GM21381 (cell line): ENCODE measurements at regions not wholly inside any gene's neighbourhood (a gene's known extent, or its start where the extent isn't known, plus 50 kb on each side); places are given as distances from the start of the nearest gene placed in this dataset.

ENCODE experiments used
- ATAC-seq: cut with Tn5 transposase; IDR thresholded peaks from one replicate; pipeline ENCODE4 v1.9.1; 2021; ENCODE audit warnings: mild to moderate bottlenecking, moderate library complexity; ENCODE audit not compliant: unreplicated experiment

DNA sequence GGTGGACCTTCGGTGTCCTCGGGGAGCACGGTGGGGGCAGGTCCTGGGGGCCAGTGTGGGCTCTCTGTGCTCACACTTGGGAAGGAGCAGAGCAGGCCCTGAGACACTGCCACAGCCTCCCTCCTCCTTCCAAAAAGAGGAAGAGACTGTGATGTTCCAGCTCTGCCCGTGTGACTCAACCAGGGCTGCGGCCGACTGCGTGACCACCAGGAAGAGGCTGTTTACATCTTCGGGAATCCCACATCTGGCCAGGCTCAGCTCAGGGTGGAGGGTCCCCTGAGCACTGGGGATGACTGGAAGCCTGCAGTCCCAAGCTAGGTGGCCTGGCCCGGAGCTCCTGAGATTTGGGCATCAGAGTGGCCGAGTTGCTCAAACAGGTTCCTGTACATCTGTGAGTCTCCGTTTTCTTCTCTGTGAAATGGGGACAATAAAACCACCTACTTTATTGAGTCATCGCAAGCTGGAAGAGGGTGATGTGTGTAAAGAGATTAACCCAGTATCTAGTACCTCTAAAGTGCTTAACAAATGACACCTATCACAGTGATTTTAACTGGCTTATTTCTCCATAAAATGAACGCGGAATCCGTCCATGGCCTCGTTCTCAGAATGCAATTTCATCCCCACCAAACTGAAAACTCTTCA, 242.1 kb downstream of the DLL1 start:
- no peak for ATAC-seq

DNA sequence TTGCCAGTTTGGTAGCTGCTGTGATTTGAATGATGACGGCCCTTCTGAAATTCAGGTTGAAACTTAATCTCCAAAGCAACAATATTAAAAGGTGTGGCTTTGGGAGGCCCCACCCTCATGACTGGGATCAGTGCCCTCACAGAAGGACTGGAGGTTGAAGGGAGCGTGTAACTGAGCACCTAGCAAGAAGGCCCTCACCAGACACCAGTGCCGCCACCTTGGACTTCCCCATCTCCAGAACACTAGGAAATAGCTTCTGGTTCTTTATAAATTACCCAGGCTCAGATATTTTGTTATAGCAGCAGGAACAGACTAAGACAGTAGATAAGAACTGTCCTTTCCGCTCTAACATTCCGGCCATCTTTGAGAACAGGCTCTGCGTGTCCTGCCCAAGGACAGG, 243.1 kb downstream of the DLL1 start:
- no peak for ATAC-seq

DNA sequence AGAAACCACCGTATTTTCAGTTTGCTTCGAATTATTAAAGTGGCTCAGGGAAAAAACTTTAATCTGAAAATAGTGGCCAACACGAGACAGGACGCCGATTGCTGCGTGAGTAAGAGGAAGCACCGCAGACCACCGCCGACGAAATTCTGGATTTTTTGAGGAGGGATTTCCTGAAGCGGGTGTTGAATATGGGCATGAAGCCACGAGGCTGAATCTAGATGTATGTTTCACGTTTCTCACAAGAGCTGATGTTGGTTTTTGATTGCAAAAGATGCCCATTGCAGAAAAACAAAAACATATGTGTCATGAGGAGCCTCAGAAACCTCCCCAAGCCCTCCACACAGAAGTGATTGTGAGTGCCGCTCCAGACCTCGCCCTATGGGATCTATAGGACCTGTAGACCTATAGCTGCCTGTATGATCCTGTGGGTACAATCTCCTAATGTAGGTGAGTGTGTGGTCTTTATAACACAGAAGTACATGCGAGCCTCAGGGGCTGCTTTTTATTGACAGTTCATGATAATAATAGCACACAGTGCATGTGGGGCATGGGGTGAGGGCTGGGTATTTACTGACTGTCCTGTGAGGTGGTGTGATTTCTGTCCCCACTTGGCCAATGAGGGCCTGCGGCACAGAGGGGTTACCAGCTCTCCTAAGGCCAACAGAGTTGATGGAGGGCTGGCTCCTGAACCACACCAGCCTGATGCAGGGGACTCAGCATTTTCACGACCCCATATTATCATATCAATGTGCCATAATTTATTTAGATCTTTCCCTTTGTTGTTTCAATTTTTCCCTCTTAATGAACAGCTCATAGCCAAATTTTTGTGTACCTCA, 243.9 kb downstream of the DLL1 start:
- ATAC-seq, result no peak

DNA sequence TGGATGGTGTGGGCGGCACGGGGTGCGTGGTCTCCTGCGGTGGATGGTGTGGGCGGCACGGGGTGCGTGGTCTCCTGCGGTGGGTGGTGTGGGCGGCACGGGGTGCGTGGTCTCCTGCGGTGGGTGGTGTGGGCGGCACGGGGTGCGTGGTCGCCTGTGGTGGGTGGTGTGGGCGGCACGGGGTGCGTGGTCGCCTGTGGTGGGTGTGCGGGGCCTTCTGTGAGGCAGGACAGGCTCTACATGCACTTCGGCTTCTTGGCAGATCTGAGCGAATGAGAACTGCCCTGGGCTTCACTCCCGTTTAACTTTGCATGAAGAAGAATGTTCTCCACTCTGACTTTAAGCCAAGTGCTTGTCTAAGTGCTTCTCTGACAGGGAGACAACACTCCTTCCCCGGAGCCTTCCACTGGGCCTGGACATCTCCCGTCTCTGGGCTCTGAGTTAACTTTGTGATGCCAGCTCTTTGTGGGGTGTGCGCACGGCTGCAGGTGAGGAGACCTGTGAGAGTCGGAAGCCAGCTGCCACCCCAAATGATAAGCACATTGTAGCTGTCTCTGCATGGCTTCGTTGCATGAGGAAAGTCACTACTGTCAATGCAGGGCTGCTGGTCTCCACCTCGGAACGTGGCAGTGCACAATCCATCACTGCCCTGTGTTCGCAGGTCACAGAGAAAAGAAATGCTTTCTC, 244.8 kb downstream of the DLL1 start:
- no peak for ATAC-seq

DNA sequence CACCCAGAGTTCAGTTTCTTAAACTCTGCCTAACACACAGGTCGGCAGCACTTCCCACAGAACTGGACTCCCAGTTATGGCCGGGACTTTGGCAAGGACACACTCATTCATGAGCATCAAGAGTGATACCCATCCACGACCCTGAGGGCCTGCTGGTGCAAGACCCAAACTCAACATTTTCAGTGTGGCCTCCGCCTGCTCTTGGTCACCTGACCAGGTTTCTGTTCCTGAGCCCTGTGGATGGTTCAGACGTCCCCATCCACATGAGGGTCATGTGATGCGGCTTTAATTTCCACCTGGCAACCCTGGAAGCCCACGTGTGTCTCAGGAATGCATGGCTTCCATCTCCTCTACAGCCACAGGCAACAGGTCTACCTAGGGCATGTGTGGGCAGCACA, 245.3 kb downstream of the DLL1 start:
- no peak for ATAC-seq

DNA sequence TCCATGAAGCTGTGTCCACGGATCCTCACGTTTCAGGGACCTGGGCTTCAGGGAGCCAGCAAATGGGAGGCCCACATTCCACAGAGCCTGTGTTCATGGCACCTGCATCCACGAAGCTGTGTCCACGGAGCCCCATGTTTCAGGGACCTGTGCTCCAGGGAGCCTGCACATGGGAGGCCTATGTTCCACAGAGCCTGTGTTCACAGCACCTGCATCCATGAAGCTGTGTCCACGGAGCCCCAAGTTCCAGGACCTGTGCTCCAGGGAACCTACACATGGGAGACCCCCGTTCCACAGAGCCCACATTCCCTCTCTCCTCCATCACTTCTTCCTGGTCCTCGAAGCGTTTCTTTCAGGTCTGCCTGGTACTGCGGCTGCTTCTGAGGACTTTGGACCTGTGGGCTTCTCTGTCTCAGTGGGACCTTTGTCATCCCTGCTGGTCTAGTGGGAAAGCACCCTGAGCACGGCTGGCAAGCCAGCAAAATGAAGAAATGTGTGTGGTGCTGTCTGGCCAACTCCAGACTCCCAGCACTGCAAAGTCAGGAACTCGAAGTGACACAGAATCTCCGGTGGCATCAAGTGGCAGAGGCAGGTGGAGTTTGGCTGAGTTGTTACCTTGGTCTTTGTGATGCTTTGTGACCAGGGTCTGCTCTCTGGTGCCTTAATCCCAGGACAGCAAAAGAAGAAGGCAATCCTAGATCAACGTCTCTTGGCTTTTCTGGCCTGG, 245.9 kb downstream of the DLL1 start:
- no peak for ATAC-seq

DNA sequence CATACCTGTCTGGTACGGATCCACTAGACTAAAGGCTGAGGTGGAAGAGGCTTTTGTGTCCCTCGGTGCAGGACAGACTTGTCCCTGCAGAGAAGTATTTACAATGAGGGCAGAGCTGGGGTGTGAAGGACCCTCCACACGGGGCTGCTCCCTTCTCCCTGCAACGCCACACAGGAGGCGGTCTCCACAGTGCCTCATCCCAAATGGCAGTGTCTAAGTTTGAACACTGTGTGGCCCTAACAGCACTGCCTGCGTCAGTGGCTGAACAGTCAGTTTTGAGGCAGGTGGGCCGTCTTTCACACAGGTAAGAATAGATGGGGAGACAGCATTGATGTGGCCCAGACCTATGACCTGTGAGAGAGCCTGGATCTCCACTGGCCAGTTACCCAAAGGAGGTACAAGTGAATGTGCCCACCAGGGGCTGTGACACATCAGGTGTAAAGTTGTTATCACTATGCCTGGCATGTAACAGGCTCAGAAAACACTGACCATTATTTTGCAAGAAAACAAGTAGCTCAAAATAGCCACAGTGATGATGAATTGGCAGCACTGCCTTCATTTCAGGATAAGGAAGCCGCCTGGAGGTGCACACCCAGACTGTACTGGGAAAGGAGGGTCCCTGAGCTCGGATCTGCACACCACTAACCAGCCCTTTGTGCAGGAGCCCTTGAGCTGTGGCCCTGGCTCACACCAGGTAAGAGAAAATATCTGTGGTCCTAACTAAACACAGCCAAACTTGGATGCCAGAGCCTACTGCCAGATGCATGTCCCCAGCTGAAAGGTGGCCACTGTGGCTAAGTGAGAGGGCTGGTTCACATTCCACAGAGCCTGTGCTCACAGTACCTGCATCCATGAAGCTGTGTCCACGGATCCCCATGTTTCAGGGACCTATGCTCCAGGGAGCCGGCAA, 246.7 kb downstream of the DLL1 start:
- no peak for ATAC-seq

DNA sequence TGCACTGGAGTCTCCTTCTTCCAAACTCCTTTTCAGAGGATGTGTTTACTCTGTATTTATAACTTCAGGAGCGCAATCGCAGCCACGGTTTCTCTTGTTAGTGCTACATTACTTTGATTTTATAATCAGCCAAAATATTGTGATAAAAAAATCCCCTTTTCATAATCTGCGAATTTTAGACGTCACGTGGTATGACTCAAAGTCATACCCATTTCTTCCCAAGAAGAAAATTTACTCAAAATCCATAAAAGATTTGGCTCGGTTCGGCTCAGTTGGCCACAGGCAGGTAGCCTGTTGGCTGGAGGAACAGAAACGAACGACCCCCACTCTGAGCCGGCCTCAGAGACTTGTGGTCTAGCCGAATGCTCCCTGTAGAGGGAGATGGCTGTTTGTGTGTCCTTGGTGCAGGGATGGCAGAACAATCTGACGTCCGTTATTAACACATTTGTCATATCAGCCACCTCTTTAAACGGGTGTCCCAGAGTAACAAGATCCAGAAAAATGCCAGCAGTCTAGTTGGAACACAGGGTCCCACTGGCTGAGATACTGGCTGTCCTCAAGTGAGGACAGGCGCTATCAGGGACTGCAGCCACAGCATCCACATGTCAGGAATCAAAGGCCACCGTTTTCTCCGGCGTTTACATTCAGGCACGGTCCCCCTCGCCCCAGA, 247.6 kb downstream of the DLL1 start:
- no peak for ATAC-seq

DNA sequence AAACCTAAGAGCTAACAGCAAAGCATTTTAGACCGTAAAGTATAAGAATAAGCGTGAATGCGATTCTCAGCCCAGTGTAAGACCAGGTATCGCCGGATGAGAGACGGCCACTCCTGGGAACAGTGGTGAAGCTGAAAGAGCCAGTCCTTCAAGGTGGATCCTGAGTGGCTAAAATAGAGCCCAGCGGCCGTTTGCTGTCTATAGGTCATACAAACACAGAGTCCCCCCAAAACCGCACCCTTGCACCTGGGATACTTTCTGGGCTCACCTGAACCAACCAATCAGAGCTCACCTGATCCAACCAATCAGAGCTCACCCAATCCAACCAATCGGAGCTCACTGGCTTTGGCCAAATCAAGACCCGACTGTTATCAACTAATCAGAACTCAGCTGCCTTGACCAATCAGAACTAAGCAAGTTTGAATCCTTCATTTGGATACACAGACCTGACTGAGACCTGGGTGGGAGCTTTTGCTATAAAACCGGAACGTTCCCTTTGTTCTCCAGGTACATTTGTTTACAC, 248.2 kb downstream of the DLL1 start:
- ATAC-seq, result no peak

DNA sequence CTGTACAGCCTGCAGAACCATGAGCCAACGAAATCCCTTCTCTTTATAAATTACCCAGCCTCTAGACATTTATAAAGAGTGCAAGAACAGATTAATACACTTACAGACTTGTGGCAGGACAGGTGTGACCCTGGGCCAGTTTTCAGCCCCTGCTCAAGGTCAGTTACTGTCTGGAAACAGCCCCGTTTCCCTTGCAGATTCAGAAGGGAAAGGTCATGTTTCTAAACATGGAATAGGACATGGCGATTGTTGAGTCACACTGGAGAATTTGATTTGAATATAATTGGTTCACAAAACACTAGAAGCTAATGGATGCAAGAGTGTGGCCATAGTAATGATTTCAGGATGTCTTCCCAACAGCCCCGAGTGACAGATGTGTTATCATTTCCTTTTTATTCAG, 248.8 kb downstream of the DLL1 start:
- no peak for ATAC-seq

DNA sequence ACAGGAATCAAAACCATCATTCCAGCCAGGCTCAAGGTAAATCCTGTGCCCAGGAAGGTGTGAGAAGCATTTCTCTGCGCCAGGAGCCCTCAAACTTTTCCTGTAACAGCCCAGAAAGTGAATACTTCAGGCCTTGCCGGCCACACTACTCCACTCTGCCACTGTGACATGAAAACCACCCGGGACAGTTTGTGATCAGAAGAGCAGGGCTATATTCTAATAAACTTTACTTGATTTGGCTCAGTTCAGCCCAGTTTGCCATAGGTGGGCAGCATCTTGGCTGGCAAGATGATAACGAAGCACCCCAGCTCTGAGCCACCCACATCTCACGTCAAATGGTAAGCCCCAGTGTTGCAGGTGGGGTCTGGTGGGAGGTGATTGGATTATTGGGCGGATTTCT, 249.4 kb downstream of the DLL1 start:
- no peak for ATAC-seq

DNA sequence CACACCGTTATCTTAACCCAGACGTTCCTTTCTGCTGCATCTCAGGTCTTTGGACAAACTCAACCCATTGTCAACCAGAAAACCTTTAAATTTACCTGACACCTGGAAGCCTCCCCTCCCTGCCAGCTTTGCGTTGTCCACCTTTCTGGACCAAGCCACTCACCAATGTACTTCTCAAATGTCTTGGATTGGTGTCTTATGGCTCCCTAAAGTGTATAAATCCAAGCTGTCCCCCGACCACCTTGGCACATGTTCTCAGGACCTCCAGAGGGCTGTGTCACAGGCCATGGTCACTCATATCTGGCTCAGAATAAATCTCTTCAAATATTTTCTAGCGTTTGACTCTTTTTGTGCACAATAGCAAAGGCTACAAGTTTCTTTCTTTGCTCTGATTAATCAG, 250.0 kb downstream of the DLL1 start:
- ATAC-seq, result no peak

DNA sequence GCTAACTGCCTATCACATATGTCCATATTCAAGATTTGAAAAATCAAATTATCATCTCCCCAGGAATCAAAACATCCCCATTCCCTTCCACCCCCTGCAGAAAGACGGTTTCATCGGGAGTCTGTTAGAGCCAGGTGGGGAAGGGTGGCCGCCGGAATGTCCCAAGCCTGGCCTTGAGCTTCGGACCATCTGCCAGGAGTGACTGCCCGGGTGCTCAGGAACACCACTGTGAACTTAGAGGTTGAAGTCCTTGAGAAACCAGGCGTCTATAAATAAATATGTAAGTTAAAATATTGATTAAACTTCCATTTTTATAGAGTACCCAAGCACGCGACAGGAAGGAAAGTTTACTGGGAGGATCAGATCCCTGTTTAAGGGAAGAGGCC, 250.8 kb downstream of the DLL1 start:
- ATAC-seq, result no peak

DNA sequence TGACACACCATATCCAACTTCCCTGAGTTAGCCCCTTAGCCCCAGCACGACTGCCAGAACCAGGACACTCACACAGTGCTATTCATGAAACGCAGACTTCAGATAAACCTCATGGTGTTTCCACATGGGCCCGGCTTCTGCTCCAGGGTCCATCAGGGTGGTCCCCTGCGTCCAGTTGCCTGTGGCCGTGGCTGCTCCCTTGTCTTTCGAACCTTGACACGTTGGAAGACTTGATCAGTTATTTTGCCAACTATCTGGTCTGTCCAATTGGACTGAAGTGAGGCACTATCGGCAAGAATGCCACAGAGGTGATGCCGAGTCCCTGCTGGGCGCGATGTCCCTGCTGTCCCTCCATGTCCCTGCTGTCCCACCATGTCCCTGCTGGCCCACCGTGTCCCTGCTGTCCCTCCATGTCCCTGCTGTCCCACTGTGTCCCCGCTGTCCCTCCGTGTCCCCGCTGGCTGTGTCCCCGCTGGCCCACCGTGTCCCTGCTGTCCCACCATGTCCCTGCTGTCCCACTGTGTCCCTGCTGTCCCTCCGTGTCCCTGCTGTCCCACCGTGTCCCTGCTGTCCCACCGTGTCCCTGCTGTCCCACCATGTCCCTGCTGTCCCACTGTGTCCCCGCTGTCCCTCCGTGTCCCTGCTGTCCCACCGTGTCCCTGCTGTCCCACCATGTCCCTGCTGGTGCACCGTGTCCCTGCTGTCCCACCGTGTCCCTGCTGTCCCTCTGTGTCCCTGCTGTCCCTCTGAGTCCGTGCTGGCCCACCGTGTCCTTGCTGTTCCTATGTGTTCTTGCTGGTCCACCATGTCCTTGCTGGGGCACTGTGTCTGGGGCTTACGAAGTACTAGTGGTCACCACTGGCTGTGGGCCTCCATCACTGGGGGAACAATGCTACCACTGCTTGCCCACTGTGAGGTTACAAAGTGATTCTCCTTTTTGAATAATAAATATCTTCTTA, 251.4 kb downstream of the DLL1 start:
- ATAC-seq, result no peak

DNA sequence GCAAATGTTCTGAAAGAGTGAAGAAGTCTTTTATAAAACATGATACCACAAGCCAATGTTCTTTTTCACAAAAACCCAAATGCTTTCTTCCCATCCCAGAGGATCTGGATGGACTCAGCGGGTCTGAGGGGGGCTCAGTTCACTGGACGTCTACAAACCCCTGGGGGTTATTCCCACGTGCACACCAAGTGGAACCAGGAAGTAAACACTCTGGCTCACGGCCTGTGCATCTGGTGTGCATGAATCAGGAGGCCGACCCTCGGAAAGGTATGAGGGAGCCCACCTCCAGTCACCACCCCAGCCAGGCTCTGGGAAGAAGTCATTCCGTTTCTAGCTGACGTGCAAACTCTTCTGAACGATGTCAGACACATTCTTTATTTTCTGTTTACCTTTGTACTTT, 252.2 kb downstream of the DLL1 start:
- ATAC-seq, result no peak

DNA sequence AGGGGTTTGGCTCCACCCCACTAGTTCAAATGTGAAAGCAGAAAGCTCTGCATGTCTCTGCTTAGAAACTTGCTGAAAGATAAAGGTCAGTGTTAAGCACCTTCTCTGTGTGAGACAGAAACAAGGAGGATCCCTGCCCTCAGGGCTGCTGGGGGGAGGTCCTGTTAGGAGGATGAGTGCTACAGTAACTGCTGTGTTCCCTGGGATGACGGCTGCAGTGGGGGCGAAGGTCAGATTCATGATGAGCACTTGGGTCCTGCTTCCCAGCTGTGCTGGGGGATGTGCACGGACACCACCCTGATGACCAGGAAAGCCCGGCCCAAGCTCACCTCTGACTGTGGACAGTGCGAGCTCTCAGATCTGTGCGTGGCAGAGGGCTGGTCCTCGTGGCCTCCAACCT, 252.6 kb downstream of the DLL1 start:
- ATAC-seq, result no peak

DNA sequence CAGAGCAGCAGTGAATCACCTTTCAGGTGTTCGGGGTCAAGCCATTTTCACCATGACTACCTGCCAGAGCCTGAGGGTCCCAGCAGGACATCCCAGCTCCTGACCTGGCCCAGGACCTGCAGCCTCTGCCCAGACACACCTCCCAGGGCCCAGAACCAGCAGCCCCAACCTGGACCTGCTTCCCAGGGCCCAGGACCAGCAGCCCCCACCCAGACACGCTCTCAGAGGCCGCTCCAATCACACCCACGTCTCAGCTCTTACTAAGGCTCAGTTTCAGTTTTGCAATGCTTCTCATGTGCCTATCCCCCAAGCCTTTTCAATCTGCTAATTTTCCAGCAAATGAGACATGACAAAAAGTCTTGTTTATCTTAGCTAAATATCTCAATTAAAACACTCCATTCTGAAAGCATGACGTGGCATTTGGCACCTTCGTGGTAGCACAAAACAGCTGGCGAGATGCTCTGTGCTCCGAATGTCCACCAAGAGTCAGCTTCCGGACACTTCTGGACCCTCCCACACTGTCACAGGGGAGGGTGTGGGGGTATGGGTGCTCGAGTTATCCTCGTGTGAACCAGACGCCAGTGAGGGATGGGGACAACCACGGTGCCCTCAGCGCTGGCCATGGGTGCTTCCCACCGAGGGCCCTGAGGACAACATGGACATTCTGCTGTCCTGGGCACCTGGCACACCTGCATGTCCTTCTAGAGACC, 253.2 kb downstream of the DLL1 start:
- ATAC-seq, result no peak

DNA sequence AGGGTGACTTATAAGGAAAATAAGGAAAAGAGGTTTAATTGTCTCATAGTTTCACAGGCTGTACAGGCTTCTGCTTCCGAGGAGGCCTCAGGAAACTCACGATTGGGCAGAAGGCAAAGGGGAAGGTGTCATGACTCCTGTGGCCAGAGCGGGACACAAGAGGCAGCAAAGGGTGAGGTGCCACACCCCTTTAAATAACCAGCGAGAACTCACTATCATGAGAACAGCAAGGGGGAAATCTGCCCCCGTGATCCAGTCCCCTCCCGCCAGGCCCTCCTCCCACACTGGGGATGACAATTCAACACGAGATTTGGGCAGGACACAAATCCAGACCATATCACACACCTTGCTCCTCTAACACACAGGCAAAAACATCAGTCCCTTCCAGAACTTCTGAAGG, 254.0 kb downstream of the DLL1 start:
- no peak for ATAC-seq
